Loucy (cell line): ENCODE measurements at regions not wholly inside any gene's neighbourhood (a gene's known extent, or its start where the extent isn't known, plus 50 kb on each side); places are given as distances from the start of the nearest gene placed in this dataset.
"Not testable (repeated sequence)": the region's sequence is repeated elsewhere in the genome, so short reads cannot be mapped to it uniquely, and the experiment has no call there.

ENCODE experiments used
- H2AFZ ChIP-seq: fragments of 200-600 bp; sonication (generic); 2 replicates; pipeline ENCODE4 v1.6.0; 2016; ENCODE audit warnings: antibody characterized with exemption, mild to moderate bottlenecking, low read length, moderate library complexity
- H3F3A ChIP-seq: fragments of 200-600 bp; 2 replicates; pipeline ENCODE4 v1.6.0; 2016; ENCODE audit warnings: antibody characterized with exemption, low read depth, mild to moderate bottlenecking
- H3K27me3 ChIP-seq: fragments of 200-600 bp; sonication (generic); 2 replicates; pipeline ENCODE4 v1.6.1; 2014; ENCODE audit warnings: low read length, mild to moderate bottlenecking; ENCODE audit not compliant: insufficient read depth, poor library complexity, severe bottlenecking
- H3K36me3 ChIP-seq: fragments of 200-600 bp; sonication (generic); 2 replicates; pipeline ENCODE4 v1.6.1; 2016; ENCODE audit warnings: low read length; ENCODE audit not compliant: insufficient read depth
- H3K4me1 ChIP-seq: fragments of 200-600 bp; sonication (generic); 2 replicates; pipeline ENCODE4 v1.5.1; 2014; ENCODE audit warnings: low read length, mild to moderate bottlenecking; ENCODE audit not compliant: insufficient read depth, poor library complexity, severe bottlenecking
- H3K4me2 ChIP-seq: fragments of 200-600 bp; sonication (generic); 2 replicates; pipeline ENCODE4 v1.6.0; 2014; ENCODE audit warnings: antibody characterized with exemption, low read length, low read depth, mild to moderate bottlenecking; ENCODE audit not compliant: poor library complexity, severe bottlenecking
- H3K4me3 ChIP-seq: fragments of 200-600 bp; sonication (generic); 2 replicates; pipeline ENCODE4 v1.5.1; 2014; ENCODE audit warnings: low read length, mild to moderate bottlenecking, mixed read lengths; ENCODE audit not compliant: poor library complexity, severe bottlenecking
- H3K79me2 ChIP-seq: fragments of 200-600 bp; sonication (generic); 2 replicates; pipeline ENCODE4 v1.6.1; 2014; ENCODE audit warnings: low read length; ENCODE audit not compliant: insufficient read depth
- H3K9ac ChIP-seq: fragments of 200-600 bp; sonication (generic); 2 replicates; pipeline ENCODE4 v1.6.0; 2014; ENCODE audit warnings: mild to moderate bottlenecking, low read depth, low read length, moderate library complexity; ENCODE audit not compliant: poor library complexity, severe bottlenecking
- H3K9me2 ChIP-seq: fragments of 200-600 bp; sonication (generic); replicated peaks from 2 replicates; pipeline ENCODE4 v1.6.1; 2016; ENCODE audit warnings: low read depth, low read length, mixed read lengths
- H3K9me3 ChIP-seq: fragments of 200-600 bp; sonication (generic); 2 replicates; pipeline ENCODE4 v1.6.1; 2014; ENCODE audit warnings: mild to moderate bottlenecking, antibody characterized with exemption, low read length, low read depth; ENCODE audit not compliant: insufficient read depth
- H4K20me1 ChIP-seq: fragments of 200-600 bp; sonication (generic); 2 replicates; pipeline ENCODE4 v1.6.0; 2014; ENCODE audit warnings: antibody characterized with exemption, low read length, mild to moderate bottlenecking; ENCODE audit not compliant: insufficient read depth, poor library complexity, severe bottlenecking
- EZH2phosphoT487 ChIP-seq: fragments of 200-600 bp; IDR thresholded peaks from 2 replicates; pipeline ENCODE4 v1.6.1; 2018; ENCODE audit warnings: antibody characterized with exemption, mild to moderate bottlenecking, moderate library complexity, borderline replicate concordance
- TF ChIP-seq, protein P1 (sequence below): fragments of 200-600 bp; sonication (generic); conservative IDR thresholded peaks from 2 replicates; pipeline ENCODE4 v1.5.1; 2014; ENCODE audit warnings: mild to moderate bottlenecking, antibody characterized with exemption, low read length

DNA sequence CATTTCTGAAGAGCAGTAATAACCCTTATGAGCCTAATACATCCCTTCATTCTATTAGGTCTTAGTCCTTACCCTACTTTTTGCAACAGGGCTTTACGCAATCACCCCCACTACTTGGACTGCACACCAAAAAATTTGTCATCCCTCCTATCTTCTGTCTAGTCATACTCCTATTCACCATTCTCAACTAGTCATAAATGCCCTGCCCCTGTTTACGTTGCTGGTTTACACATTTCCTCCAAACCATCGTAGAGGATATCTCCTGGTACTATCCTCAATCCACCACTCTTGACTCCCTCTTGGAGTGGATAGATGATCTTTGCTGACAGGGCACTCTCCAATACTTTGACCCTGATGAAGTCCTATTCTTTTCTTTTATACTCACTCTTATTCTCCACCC lies 98.2 kb upstream of the CCNG1 start:
- Histone ChIP-seq H3K4me3 (no peak overlapping the region), H3K4me2 (no peak overlapping the region), H4K20me1 (no peaks in the 10 kb centered on the region), H3K9ac (no peak overlapping the region), H2AFZ (no peak overlapping the region), H3K36me3 (no peaks in the 10 kb centered on the region), H3K27me3 (no peaks in the 10 kb centered on the region), H3K9me3 (no peaks in the 10 kb centered on the region), H3K79me2 (no peaks in the 10 kb centered on the region), H3K4me1 (no peaks in the 10 kb centered on the region), H3F3A (no peaks in the 10 kb centered on the region), H3K9me2 (no peaks in the 10 kb centered on the region)
- TF ChIP-seq EZH2phosphoT487, result no peak
- TF ChIP-seq, protein P1, sequence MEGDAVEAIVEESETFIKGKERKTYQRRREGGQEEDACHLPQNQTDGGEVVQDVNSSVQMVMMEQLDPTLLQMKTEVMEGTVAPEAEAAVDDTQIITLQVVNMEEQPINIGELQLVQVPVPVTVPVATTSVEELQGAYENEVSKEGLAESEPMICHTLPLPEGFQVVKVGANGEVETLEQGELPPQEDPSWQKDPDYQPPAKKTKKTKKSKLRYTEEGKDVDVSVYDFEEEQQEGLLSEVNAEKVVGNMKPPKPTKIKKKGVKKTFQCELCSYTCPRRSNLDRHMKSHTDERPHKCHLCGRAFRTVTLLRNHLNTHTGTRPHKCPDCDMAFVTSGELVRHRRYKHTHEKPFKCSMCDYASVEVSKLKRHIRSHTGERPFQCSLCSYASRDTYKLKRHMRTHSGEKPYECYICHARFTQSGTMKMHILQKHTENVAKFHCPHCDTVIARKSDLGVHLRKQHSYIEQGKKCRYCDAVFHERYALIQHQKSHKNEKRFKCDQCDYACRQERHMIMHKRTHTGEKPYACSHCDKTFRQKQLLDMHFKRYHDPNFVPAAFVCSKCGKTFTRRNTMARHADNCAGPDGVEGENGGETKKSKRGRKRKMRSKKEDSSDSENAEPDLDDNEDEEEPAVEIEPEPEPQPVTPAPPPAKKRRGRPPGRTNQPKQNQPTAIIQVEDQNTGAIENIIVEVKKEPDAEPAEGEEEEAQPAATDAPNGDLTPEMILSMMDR, result no peak

DNA sequence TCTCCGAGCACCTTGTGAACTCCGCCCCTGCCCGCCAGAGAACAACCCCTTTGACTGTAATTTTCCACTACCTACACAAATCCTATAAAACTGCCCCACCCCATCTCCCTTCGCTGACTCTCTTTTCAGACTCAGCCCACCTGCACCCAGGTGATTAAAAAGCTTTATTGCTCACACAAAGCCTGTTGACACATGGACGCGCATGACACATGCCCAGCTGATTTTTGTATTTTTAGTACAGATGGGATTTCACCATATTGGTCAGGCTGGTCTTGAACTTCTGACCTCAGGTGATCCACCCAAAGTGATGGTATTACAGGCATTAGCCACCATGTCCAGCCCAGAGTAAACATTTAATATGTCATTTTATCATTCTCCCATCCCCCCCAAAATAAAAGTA lies 97.0 kb upstream of the CCNG1 start:
- not testable (repeated sequence) for H3K4me3 ChIP-seq, H4K20me1 ChIP-seq, H3K4me1 ChIP-seq, H3K9me2 ChIP-seq, H3K27me3 ChIP-seq, H3K9ac ChIP-seq, H3K4me2 ChIP-seq, H3F3A ChIP-seq, H3K79me2 ChIP-seq, H3K9me3 ChIP-seq, H3K36me3 ChIP-seq, H2AFZ ChIP-seq

DNA sequence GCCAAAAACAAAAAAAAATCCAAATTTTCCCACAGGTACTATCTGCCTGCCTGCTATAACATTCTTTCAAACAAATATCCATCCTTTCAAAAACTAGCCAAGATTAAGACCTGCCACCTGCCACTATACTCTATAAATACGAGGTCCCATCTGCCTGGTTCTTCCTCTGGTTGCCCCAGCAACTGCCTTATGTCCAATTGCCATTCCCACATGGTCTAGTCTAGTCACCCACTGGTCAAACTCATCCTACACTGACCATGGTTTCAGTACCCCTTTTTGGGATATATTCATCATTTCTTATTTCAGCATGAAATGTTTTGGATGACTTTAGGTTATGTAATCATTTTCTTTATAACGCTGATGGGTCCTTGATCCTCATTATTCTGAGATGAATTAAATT lies 95.1 kb upstream of the CCNG1 start:
- no peaks in the 10 kb centered on the region for H3K27me3 ChIP-seq
- no peak for TF ChIP-seq EZH2phosphoT487
- TF ChIP-seq, protein P1, result no peak
- no peaks in the 10 kb centered on the region for H3K9me3 ChIP-seq
- no peak overlapping the region for H3K4me2 ChIP-seq
- no peaks in the 10 kb centered on the region for H3K4me1 ChIP-seq
- no peak overlapping the region for H2AFZ ChIP-seq
- no peak overlapping the region for H3K9ac ChIP-seq
- no peaks in the 10 kb centered on the region for H4K20me1 ChIP-seq
- no peaks in the 10 kb centered on the region for H3K36me3 ChIP-seq
- H3K4me3 ChIP-seq, result no peak overlapping the region
- no peaks in the 10 kb centered on the region for H3K9me2 ChIP-seq
- no peaks in the 10 kb centered on the region for H3F3A ChIP-seq
- no peaks in the 10 kb centered on the region for H3K79me2 ChIP-seq

DNA sequence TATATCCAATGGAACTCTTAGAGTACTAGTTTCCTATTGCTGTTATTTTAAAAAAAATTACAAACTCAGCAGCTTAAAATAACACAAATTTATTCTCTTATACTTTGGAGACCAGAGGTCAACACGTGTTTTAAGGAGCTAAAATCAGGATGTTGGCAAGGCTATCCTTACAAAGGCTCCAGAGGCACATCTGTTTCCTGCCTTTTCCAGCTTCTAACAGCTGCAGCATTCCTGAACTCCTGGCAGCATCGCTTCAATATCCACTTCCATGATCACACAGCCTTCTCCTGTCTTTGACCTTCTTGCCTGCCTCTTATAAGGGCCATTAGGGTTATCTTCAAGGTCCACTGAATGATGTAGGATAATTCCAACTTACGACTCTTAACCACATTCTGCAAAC lies 92.2 kb upstream of the CCNG1 start:
- Histone ChIP-seq H3K4me1 (no peaks in the 10 kb centered on the region), H3K9me2 (no peaks in the 10 kb centered on the region), H3F3A (no peaks in the 10 kb centered on the region), H3K79me2 (no peaks in the 10 kb centered on the region), H3K9ac (no peak overlapping the region), H4K20me1 (no peaks in the 10 kb centered on the region), H3K4me2 (no peak overlapping the region), H3K36me3 (no peaks in the 10 kb centered on the region), H3K9me3 (no peaks in the 10 kb centered on the region), H3K4me3 (no peak overlapping the region), H3K27me3 (no peaks in the 10 kb centered on the region), H2AFZ (no peak overlapping the region)
- TF ChIP-seq, protein P1, result no peak
- no peak for TF ChIP-seq EZH2phosphoT487
